ENCODE measurements at regions not wholly inside any gene's neighbourhood (a gene's known extent, or its start where the extent isn't known, plus 50 kb on each side); places are given as distances from the start of the nearest gene placed in this dataset.

DNA sequence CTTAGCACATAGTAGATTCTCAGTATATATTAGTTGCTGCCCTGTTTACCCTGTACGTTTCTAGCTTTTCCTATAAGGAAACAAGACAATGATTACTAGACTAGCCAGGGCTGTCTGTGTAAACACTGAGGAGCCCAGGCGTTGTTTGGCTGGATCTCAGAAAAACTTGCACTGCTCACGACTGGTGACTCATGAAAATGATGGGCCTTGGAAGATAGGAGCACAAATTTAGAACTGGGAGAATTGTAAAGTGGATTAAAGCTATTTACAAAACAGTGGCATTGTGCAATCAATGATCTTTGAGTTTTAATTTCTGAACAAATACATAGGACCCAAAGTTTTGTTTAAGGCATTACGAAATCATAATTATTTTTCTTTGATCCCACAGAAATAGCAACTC lies 276.9 kb downstream of the FAM76B start:
- no peak for DNase-seq (ENCODE audit: low read depth)

DNA sequence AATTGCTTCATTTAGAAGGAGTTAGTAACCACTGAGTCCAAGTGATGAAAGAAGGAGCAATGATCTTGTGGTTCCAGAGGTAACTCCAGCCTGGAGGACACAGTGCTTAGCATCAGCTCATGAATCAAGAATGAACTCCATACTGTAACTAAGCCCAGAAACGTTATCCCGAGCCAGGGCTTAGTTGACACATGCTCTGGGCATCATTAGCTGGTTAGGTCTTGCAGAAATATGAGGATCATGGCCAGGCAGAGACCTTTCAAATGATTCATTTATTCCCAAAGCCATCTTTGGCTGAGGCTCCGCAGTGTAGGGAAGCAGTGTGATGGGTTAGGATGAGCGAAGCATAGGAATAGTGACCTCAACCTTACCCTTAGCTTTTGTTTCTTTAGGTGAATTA lies 277.4 kb downstream of the FAM76B start:
- no peak for DNase-seq (ENCODE audit: low read depth)

DNA sequence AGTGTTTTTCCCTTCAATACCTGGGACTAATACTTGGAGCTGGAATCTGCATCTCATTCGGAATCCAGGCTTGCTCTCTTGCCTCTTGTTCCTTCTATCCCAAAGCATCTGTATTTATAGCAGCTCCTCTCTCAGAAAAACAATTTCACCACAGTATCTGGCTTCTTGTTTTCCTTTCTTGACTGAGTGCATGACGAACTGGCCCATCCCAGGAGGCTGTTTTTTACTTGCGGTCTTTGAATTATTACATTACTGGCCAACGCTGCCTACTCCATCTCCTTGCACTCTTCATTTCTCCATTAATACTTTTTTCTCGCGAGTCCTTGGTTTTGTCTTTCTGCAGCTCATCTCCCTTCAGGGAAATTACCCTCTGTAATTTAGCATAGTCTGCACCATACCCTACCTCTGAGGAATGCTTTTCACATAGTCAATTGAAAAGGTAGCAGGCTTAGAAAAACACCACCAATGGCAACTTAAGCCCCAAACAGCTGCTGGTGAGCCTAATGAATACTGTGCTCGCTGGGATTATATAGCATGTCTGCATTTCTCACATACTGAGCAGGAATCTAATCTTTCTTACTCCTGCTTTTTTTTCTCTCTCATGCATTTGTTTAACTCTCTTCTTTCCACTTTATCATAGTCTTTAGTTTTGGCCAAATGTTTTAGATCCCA lies 277.4 kb upstream of the SESN3 start:
- DNase-seq (ENCODE audit: low read depth) = no peak

DNA sequence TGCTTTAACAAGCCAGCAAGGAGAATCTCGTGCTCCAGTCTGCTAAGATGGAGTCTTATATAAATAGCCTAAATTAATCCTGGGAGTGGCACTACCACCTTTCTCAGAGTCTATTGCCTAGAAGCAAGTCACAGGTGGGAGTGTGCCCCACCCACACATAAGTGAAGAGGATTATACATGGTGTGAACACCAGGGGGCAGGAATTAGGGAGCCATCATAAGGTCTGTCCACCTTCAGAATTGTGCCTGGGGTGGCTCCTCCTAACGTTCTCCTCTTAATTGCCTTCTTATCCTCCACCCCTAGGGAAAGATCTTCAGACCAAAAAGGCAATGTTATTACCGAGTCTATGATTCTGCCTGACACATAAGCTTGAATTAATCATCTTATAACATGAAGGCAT lies 276.8 kb upstream of the SESN3 start:
- DNase-seq (ENCODE audit: low read depth) = no peak

DNA sequence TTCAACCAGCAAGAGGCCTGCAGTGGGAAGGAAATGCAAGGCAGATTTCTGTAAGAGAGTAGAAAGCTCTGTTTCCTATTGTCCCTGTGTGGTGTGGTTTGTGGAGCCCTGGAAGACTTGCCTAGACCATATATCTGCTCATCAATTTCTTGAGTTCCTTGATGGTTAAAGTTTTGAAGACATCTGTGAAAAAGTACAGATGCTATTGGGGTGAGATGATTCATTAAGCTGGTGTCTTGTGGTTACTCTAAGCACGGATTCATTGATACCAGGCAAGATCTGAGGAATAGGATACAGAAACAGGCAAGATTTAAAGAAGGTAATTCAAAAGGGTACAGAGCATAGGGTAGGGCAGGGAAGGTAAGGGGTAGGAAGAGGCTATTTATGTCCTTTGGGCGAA lies 275.8 kb upstream of the SESN3 start:
- DNase-seq (ENCODE audit: low read depth) = no peak

DNA sequence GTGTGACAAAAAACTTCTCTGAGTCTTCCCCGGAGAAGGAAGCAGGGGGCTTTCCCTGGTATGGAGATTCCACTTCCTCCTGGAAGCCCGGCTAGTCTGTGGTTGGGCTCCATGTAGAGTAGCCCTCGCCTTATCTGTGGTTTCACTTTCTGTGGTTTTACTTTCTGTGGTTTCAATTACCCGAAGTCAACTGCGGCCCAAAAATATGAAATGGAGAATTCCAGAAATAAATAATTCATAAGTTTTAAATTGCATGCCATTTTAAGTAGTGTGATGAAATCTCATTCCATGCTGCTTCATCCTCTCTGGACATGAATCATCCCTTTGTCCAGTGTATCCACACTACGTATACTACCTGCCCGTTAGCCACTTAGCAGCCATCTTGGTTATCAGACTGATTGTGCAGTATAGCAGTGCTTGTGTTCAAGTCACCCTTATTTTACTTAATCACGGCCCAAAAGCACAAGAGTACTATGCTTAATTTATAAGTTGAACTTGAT lies 275.0 kb upstream of the SESN3 start:
- DNase-seq (ENCODE audit: low read depth) = no peak

DNA sequence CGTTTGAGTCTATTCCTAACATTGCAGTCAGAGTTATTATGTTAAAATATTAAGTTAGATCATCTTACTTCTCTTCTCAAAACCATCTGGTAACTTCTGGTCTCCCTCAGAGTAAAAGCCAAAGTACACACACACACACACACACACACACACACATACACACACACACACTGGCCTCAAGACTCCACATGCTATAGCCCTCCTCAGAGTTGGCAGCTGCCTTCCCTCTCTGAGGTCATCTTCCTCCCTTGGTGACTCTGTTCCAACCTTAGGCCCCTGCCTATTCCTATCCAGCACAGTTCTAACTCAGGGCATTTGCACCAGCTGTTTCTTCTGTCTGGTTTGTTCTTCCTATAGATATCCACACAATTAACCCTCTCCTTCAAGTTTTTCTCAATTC lies 272.0 kb upstream of the SESN3 start:
- DNase-seq (ENCODE audit: low read depth) = no peak

DNA sequence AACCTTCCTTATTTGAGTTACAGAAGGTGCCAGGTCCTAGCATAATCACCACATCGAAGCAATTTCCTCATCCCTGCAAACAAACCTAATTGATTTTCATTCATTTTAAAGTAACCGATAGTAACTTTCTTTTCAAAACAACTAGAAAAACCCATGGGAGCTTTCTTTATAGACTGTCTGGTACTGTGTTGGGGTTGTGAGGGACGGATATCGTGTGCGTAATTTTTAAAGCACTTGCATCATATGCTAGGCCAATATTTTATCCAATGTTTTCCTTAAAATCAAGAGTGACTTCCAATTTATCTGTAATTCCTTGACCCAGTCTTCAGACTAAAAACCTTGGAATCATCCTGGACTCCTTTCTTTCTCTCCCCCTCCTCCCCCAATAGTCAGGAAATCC lies 271.5 kb upstream of the SESN3 start:
- no peak for DNase-seq (ENCODE audit: low read depth)

DNA sequence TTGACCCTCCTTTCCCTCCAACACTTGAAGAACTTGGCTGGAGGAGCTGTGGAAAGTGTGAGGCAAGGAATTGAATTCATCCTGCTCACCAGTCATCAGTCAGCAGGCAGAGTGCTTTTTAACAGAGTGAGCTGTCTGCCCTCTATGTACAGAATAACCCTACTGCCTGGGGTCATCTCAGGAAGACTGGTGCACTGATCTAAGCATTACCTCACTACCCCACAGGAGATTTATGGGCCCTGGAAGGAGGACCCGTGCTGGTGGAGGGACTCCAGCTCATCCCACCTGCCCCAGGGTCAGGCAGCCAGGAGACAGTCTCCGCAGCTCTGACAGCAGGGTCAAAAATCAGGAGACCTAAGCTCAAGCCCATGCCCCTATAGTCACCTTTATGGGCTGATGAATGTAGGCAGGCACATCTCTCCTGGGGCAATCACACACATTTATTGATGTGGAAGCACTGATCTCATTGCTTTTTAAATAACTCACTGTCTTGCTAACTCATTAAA lies 270.8 kb upstream of the SESN3 start:
- no peak for DNase-seq (ENCODE audit: low read depth)

DNA sequence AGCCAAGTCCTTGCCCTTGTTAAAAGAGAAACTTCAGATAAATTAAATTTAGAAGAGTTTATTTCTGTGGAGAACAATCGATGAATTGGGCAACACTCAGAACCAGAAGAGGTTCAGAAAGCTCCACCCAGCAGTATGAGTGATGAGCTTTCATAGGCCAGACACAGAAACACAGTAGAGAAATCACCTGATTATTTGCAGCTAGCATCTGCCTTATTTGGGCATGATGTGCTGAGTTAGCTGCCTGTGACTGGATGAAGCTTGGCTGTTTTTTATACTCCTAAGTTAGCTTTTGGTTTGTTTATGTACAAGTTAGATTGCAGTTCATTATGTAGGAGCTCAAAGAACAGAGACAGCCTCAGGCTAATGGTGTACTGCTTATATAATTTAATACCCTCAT lies 269.5 kb upstream of the SESN3 start:
- DNase-seq (ENCODE audit: low read depth) = no peak

DNA sequence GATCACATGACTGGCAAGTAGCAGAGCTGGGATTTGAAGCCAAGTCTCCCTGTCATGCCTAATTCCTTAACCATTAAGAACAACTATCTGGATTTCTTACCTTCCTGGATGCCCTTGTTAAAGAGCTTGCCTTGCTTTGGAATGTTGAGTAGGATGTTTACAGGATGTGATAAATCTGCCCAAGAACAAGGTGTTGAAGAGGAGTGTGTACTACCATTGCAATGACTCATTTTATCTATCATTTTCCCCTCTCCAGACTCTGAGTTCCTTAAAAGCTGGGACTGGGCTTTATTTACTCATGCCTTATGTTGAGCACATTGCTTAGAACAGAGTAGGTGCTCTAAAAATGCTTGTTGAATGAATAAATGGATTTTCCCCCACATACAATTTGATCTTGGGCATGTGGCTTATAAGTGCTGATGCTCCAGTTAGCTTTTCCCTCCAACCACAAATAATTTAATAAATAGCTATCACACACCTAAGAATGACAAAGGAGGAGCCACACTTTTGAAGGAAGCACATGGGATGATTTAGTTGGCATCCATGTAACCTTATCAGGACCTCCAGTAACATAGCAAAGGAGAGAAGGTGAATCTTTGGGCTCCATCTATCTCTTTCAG lies 268.6 kb upstream of the SESN3 start:
- DNase-seq (ENCODE audit: low read depth) = no peak

DNA sequence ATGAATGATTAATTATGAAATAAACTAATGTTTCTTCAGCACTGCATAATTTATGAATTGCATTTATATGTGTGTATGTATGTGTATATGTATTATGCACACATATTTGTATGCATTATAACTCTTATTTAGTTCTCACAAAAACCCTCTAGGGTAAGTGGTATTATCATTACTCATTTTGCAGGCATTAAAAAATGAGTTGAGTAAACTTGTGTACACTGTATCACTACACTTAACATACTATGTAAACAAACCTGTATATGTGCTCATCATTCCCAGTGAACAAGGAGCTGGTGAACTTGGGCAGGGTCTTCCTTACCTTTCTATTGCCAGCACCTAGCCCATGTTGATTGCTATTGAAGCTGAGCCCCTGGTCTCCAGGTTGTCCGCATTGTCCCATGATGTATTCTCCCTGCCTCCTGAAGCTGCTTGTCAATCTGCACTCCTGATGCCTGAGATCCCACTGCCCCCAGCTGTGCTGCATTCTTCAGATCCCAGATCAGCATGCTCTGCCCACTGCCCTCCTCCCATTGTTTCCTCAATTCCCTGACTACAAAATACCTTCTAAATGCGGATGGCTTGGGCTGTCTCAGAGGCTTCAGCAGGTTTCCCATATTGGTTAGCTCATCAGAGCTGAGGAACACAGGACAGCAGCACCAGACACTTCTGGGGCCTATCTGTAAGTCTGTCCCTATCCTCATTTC lies 267.9 kb upstream of the SESN3 start:
- DNase-seq (ENCODE audit: low read depth) = no peak

DNA sequence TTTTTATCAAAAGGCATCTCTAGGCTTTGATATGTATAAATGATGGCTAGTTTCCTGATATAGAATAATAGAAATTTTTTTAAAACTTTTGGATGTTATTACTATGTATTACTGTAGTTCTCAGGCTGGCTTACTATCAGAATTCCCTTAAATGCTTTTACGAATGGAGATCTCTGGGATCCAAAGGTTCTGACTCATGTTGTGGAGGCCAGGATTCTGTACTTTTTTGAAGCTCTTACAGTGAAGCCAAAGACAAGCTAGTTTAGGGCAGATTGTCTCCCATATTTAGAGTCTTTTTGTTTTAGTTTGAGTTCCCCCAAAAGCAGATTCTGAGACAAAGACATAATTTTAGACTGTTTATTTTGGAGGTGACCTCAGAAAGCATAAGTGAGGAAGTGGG lies 265.9 kb upstream of the SESN3 start:
- DNase-seq (ENCODE audit: low read depth) = no peak

DNA sequence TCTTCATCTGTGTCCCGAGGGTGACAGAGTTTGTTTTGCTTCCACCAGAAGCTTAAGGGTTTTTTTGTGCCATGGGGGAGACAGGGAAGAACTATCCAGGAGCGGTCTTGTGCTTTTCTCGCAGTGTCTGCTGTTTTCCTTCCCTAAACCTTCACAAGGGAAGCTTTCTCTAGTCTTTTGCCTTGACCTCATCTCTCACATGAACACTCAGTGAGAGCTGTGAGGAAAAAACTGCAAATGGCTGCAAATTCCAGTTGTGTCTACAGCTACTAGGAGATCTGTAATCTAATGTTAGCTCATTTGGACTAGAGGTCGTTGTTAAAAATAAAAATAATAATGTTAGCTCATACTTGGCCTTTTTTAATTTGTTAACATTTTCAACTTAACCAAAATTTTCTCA lies 264.7 kb upstream of the SESN3 start:
- no peak for DNase-seq (ENCODE audit: low read depth)

DNA sequence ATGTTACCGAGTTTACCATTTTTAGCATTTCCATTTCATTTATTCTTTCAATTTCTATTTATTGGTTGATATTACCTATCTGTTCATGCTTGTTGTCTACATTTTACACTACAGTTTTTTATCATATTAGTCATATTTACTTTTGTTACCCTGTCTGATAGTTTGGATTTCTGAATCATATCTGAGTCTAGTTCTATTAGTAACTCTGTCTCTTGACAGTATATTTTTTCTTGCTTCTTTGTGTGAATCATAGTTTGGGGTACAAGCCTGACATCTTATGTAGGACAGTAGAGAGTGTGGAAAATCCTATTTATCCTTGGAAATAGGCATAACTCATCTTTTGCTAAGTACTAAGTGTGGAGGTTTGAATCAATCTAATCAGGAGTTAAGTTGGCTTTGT lies 263.9 kb upstream of the SESN3 start:
- no peak for DNase-seq (ENCODE audit: low read depth)

DNA sequence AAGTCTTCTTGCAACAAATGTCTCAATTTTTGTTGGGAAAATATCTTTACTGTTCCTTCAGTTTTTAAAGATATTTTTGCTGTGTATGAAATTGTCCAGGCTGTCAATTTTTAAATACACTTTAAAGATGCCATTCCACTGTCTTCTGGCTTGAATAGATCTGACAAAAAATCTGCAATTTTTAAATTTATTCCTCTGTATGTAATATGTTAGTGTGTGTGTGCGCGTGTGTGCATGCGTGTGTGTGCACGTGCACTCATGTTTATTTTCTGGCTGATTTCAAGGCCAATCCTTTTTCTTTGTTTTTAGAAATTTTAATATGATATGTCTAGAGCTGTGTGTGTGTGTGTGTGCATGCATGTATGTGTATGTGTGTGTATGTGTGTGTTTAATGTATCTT lies 263.2 kb upstream of the SESN3 start:
- DNase-seq (ENCODE audit: low read depth) = no peak

DNA sequence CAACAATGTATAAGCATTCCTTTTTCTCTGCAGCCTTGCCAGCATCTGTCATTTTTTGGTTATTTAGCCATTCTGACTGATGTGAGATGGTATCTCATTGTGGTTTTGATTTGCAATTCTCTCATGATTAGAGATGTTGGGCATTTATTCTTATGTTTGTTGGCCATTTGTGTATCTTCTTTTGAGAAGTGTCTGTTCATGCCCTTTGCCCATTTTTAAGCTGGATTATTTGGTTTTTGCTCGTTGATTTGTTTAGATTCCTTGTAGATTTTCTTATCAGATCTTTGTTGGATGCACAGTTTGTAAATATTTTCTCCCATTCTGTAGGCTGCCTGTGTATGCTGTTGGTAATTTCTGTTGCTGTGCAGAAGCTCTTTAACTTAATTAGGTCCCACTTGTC lies 259.6 kb upstream of the SESN3 start:
- DNase-seq (ENCODE audit: low read depth) = no peak

DNA sequence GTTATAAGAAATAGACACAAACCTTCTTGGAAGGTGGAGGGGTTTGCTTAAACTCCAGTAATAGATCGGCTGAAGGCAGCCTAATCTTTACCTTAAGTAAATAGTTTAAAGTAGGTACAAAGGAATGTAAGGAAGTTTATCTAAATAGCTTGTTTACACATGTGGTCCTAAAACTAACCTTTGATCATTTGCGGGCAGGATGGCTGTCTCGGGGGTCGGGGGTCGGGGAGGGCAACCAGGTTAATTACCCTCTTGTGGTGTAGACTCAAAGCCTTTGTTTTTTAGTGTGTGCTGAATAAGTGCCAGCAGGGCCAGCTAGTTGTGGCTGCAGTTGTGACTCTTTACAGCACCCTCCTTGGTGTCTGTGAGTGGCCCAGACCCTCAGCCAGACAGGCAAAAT lies 256.9 kb upstream of the SESN3 start:
- no peak for DNase-seq (ENCODE audit: low read depth)

DNA sequence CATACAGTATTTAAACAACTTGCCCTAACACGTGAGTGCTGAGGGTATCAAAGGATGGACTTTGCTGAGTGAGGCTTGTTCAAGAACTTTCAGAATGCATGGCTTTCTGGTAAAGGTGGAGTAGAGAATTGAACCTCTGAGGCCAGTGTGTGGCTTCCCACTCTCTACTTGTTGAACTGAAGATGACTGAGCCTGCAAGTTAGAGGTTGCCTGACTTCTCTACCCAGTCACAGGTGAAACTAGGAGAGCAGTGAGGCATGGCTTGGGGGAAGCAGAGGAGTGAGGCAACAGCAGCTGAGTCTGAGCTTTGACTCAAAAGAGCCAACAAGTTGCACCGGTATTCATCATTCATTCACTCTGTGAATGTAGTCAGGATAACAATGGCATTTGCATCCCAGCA lies 256.4 kb upstream of the SESN3 start:
- no peak for DNase-seq (ENCODE audit: low read depth)

DNA sequence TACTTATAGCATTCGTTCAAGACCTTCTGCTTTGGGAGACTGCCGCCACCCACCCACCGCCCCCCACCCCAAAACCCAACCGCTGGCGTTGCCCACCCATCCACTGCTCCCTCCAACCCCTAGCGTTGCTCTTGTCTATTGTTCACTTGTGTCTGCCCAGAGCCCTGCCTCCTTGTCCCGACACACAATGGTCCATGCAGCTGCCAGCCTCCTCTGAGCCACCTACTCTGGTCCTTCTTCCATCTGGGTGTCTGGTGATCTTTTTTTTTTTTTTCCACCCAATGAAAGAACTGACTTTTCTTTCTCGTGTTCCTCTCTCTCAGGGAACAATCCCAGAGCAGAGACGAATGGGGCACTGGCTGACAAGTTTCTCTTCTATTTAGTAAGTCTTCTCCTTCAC lies 256.0 kb upstream of the SESN3 start:
- no peak for DNase-seq (ENCODE audit: low read depth)

DNA sequence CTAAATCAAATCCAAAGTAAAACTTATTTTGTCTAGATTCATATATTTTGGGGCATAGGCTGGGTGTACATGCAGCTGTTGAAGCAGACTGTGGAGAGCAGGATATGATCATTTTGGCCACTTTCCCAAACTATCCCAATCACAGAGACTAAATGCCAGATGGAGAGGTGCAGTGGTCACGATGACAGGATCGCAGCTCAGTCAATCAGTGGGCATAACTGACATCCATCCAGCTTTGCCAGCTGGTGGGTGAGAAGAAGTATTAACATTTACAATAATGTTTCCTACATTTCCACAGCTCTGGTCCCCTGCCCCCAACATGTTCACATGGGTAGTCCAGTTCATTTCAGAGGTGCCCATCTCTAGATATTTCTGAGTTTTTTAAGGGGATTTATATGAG lies 255.5 kb upstream of the SESN3 start:
- DNase-seq (ENCODE audit: low read depth) = no peak

DNA sequence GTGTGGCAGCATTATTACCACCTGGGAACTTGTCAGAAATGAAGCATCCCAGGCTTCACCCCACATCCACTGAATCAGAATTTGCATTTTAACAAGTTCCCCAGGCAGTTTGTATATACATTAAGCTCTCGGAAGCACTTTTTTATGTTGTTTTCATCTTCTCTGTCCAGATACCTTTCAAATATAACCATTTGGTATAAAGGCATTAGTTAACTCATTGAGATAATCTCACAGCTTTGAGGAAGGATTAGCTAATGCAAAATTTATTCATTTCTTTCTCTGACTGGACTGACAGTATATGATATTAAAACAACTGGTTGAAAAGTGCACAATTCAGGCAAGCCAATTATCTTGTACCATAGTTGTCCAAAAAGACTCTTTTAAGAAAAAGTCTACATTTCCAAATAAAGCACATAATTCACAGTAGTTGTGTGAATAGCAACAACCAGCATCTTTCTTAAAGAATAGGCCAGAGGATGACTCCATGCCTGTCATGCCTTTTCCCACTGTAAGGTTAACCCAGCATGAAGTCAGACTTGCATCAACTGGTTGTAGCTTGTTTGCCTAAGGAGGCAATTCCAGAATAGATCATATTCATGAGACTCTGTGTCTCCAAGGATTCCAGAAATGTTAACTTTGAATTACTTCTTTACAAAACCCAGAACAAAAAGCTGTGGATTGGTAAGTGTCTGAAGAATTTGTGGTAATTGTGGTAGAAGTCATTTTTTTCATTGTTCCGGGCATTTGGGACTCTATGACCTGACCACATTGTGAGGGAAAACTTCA lies 254.3 kb upstream of the SESN3 start:
- no peak for DNase-seq (ENCODE audit: low read depth)

DNA sequence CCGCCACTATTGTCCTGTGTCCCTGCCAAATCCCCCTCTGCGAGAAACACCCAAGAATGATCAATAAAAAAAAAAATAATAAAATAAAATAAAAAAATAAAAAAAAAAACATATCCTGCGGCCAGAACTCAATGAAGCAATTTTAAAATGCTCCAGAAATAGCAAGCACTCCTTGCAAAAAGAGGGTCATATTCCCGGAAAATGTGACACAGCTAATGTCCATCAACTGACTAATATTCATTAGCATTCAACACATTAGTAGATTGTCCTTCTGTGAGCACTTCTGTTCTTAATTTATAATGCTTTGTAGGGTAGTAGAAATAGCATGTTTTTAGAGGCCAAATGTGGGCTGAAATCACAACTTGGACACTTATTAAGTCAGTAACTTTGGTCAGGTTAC lies 252.3 kb upstream of the SESN3 start:
- no peak for DNase-seq (ENCODE audit: low read depth)

Data from activated T-cell treated with anti-CD3 and anti-CD28 coated beads for 1 hour (primary cell).